ENCODE measurements at regions not wholly inside any gene's neighbourhood (a gene's known extent, or its start where the extent isn't known, plus 50 kb on each side); places are given as distances from the start of the nearest gene placed in this dataset.

- TF ChIP-seq, protein P1, sequence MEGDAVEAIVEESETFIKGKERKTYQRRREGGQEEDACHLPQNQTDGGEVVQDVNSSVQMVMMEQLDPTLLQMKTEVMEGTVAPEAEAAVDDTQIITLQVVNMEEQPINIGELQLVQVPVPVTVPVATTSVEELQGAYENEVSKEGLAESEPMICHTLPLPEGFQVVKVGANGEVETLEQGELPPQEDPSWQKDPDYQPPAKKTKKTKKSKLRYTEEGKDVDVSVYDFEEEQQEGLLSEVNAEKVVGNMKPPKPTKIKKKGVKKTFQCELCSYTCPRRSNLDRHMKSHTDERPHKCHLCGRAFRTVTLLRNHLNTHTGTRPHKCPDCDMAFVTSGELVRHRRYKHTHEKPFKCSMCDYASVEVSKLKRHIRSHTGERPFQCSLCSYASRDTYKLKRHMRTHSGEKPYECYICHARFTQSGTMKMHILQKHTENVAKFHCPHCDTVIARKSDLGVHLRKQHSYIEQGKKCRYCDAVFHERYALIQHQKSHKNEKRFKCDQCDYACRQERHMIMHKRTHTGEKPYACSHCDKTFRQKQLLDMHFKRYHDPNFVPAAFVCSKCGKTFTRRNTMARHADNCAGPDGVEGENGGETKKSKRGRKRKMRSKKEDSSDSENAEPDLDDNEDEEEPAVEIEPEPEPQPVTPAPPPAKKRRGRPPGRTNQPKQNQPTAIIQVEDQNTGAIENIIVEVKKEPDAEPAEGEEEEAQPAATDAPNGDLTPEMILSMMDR (IDR thresholded peaks at IDR 0.05; ENCODE audit: low read depth, low read length, poor library complexity, severe bottlenecking): no peak
- no peak for TF ChIP-seq EZH2phosphoT487 (IDR thresholded peaks at IDR 0.05; ENCODE audit: borderline replicate concordance, low read length)
Measured at GRCh38 chr2:173419506-173419905, 64.8 kb downstream of the CDCA7 start.
